Progenitor cell of endocrine pancreas (in vitro differentiated cells): ENCODE measurements at regions not wholly inside any gene's neighbourhood (a gene's known extent, or its start where the extent isn't known, plus 50 kb on each side); places are given as distances from the start of the nearest gene placed in this dataset.

Source experiments
- DNase-seq: peaks from one replicate; pipeline ENCODE4 v3.0.0; 2021; ENCODE audit warnings: low spot score; ENCODE audit not compliant: unreplicated experiment
- H3K27ac Mint-ChIP-seq: 2 replicates; pipeline ENCODE4 v1.8.0; 2021; ENCODE audit warnings: mild to moderate bottlenecking, moderate library complexity, mixed read lengths
- H3K27me3 Mint-ChIP-seq: 2 replicates; pipeline ENCODE4 v1.8.0; 2021; ENCODE audit warnings: mixed read lengths
- H3K36me3 Mint-ChIP-seq: 2 replicates; pipeline ENCODE4 v1.8.0; 2022; ENCODE audit warnings: mixed read lengths; ENCODE audit not compliant: insufficient read depth
- H3K4me1 Mint-ChIP-seq: 2 replicates; pipeline ENCODE4 v1.8.0; 2021; ENCODE audit warnings: low read depth, mixed read lengths
- H3K4me3 Mint-ChIP-seq: 2 replicates; pipeline ENCODE4 v1.8.0; 2021; ENCODE audit warnings: low read depth, mild to moderate bottlenecking, moderate library complexity, mixed read lengths
- H3K9me3 Mint-ChIP-seq: 2 replicates; pipeline ENCODE4 v1.8.0; 2021; ENCODE audit warnings: low read depth, mixed read lengths
- CTCF ChIP-seq: fragments of 200-600 bp; sonication (generic); IDR thresholded peaks from one replicate; pipeline ENCODE4 v1.5.0; 2021; ENCODE audit warnings: antibody characterized with exemption, mild to moderate bottlenecking; ENCODE audit not compliant: unreplicated experiment

GRCh38 chr1:218748071-218748470 lies 402.9 kb downstream of the TGFB2 start:
- no peaks in the 10 kb centered on the region for H3K36me3 Mint-ChIP-seq
- no peak overlapping the region for H3K4me3 Mint-ChIP-seq
- H3K27me3 Mint-ChIP-seq, result no peaks in the 10 kb centered on the region
- H3K4me1 Mint-ChIP-seq, result peaks cover 5% of the 10 kb centered on the region
- DNase-seq, result no peak
- TF ChIP-seq CTCF, result no peak
- no peak overlapping the region for H3K27ac Mint-ChIP-seq
- H3K9me3 Mint-ChIP-seq, result peaks cover 35% of the 10 kb centered on the region

GRCh38 chr1:218750216-218750970 lies 405.3 kb downstream of the TGFB2 start:
- H3K4me3 Mint-ChIP-seq, result no peak overlapping the region
- no peak for TF ChIP-seq CTCF
- no peak overlapping the region for H3K27ac Mint-ChIP-seq
- DNase-seq, result no peak
- no peaks in the 10 kb centered on the region for H3K36me3 Mint-ChIP-seq
- peaks cover 5% of the 10 kb centered on the region for H3K4me1 Mint-ChIP-seq
- no peaks in the 10 kb centered on the region for H3K27me3 Mint-ChIP-seq
- peaks cover 30% of the 10 kb centered on the region for H3K9me3 Mint-ChIP-seq

GRCh38 chr1:218751208-218751948 lies 406.2 kb downstream of the TGFB2 start:
- no peak for TF ChIP-seq CTCF
- Mint-ChIP-seq H3K36me3 (no peaks in the 10 kb centered on the region), H3K27me3 (no peaks in the 10 kb centered on the region), H3K4me1 (peaks cover 5% of the 10 kb centered on the region), H3K4me3 (no peak overlapping the region), H3K27ac (no peak overlapping the region), H3K9me3 (peaks cover 29% of the 10 kb centered on the region)
- no peak for DNase-seq

GRCh38 chr1:218752126-218752525 lies 407.0 kb downstream of the TGFB2 start:
- H3K9me3 Mint-ChIP-seq, result peaks cover 25% of the 10 kb centered on the region
- no peak for TF ChIP-seq CTCF

GRCh38 chr1:218754477-218754876 lies 409.3 kb downstream of the TGFB2 start:
- no peaks in the 10 kb centered on the region for H3K36me3 Mint-ChIP-seq
- H3K4me1 Mint-ChIP-seq, result peaks cover 5% of the 10 kb centered on the region
- no peak for DNase-seq
- H3K27ac Mint-ChIP-seq, result no peak overlapping the region
- no peaks in the 10 kb centered on the region for H3K27me3 Mint-ChIP-seq
- no peak overlapping the region for H3K4me3 Mint-ChIP-seq
- no peak for TF ChIP-seq CTCF
- peaks cover 11% of the 10 kb centered on the region for H3K9me3 Mint-ChIP-seq

More at GRCh38 chr1:218752126-218752525, 407.0 kb downstream of the TGFB2 start:
- H3K27ac Mint-ChIP-seq, result no peak overlapping the region
- no peak overlapping the region for H3K4me3 Mint-ChIP-seq
- DNase-seq, result no peak
- peaks cover 5% of the 10 kb centered on the region for H3K4me1 Mint-ChIP-seq
- H3K36me3 Mint-ChIP-seq, result no peaks in the 10 kb centered on the region
- H3K27me3 Mint-ChIP-seq, result no peaks in the 10 kb centered on the region
